CMK (cell line): ENCODE measurements at regions not wholly inside any gene's neighbourhood (a gene's known extent, or its start where the extent isn't known, plus 50 kb on each side); places are given as distances from the start of the nearest gene placed in this dataset.

Source experiments
- DNase-seq: peaks from one replicate; pipeline ENCODE4 v3.0.0-alpha.2; 2010; ENCODE audit warnings: low read depth

- no peak for DNase-seq
Measured at GRCh38 chr4:35952751-35953150, 291.6 kb downstream of the ARAP2 start.

DNA sequence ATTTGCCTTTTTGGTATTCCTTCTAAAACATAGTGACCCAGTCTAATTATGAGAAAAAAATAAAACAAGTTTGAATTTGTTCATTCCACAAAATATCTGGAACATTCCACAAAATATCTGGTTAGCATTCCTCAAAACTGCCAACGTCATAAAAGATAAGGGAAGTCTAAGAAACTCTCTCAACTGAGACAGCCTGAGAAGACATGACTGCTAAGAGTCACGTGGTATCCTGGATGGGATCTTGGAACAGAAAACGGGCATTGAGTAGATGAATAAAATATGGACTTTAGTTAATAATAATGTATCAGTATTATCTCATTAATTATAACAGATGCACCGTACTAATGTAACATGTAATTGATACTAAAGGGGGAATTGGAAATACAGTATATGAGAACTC is 280.9 kb downstream of the ARAP2 start:
- no peak for DNase-seq

DNA sequence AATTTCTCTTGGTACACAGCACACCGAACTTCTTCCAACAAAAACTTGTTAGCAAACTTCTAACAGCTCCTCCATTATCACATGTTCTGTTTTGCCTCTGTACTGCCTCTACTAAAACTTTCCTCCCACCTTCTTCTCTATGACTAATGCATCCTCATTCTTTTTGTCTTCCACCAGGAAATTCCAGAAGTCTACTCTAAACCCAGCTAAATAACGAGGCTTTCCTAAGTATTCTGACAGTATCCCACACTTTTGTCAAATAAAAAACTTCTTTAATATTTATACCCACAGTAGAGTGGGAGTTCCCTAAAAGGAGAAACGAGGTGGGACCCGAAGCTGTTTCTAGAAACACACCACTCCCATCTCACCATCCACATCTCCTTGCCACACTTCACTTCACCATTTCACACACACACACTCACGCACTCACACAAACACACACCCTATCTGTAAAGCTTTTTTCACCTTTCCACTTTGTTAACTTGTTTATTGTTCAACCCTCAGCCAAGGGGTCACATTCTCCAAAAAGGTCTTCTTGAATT is 280.3 kb downstream of the ARAP2 start:
- DNase-seq: no peak

DNA sequence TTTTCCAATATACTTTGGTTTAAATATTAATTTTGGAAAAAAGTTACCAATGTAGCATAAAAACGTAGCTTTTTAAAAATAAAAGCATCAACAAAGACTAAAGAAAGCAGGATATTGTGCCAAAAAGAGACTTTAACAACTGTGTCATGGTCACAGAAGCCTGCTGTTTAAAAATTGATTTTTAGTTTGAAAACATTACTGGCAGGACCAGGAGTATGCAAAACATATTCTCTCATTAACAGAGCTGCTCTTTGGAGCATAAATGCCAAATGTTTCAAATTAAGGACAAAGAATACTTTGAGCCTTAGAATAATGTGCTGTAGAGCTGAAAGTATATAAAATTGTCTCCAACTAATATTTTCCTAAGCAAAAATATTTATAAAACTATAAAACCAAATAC is 279.0 kb downstream of the ARAP2 start:
- no peak for DNase-seq

DNA sequence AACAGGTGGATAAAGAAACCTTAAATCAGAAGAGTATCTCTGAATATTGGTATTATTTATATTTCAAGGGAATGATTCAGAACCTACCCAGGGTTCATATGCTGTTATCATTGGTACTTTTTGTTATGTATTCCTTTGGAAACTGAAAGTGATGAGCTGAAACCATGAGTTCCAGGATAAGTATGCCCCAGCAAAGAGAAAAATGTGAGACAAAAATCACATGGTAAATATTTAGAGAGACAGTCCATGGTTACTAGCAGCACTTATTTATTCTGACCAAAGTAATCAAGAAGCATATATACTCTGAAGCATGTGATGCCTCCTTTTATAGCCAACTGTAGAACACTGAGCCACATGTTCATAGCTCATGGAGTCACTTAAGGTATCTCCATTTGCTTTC is 277.7 kb downstream of the ARAP2 start:
- no peak for DNase-seq

DNA sequence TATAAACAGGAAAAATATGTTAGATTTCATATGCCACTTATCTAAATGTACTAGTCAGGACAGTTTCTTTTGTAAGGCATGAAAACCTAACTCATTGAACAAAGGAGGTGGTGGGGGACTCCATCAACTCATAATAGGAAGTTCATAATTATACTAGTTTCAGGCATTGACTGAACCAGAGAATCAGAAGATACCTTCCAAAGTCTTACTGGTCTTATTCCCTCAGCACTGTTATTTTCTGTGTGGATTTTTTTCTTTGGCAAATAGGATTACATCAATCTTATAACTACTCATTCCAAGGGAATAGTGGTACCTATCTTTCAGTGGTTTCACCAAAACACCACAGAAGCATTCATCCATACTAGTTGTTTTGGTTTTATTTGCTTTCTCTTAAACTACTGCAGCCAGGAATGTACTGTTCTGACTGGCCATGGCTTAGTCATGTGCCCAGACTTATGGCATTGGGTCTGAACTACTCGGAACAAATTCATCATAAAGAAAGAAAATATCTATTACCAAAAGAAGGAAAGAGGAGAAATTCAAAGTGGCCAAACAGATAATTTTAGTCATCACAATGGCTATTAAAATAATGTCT is 273.9 kb downstream of the ARAP2 start:
- no peak for DNase-seq

DNA sequence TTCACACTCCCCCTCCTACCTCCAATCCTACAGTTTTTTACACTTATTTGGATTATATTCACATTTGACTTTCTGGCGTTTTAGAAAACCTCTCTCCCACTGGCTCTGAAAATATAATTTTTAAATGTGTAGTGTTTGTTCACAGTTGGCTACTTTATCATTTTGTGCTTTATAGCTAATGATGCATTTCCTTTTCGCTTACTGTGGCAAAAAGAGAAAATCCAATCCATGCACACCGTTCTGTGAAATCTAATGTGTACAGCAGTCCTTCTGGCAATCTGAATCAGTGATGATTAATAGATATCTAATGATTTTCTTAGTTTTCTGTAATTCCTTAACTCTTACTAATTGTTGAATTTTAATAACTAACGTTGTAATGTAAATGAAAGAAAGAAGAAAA is 271.5 kb downstream of the ARAP2 start:
- no peak for DNase-seq

- no peak for DNase-seq
Measured at GRCh38 chr4:35975617-35976355, 268.5 kb downstream of the ARAP2 start.

GRCh38 chr4:35978551-35978950 is 265.8 kb downstream of the ARAP2 start:
- no peak for DNase-seq

- DNase-seq: no peak
Measured at GRCh38 chr4:35982318-35982717, 262.0 kb downstream of the ARAP2 start.

DNA sequence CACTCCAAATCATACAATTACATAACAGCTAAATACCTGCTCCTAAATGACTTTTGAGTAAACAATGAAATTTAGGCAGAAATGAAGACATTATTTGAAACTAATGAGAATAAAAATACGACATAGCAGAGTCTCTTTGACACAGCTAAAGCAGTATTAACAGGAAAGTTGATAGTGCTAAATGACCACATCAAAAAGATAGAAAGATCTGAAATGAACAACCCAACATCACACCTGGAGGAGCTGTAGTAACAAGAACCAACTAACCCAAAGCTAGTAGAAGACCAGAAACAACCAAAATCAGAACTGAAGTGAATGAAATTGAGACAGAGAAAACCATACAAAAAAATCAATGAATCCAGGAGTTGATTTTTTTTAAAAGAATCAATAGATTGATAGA is 257.8 kb downstream of the ARAP2 start:
- no peak for DNase-seq

DNA sequence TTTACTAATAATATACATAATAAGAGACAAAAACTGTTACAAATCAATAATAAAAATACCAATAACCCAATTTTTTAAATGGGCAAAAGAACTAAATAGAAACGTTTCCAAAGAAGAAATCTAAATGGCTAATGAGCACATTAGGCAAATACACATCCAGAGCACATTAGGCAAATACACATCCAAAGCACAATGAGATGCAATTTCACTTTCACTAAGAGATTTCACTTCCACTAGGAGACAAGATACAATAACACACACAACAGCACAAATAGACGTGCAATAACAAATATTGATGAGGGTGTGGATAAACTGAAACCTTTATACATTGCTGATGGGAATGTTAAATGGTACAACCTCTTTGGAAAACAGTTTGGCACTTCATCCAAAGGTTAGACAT is 250.7 kb downstream of the ARAP2 start:
- DNase-seq: no peak

DNA sequence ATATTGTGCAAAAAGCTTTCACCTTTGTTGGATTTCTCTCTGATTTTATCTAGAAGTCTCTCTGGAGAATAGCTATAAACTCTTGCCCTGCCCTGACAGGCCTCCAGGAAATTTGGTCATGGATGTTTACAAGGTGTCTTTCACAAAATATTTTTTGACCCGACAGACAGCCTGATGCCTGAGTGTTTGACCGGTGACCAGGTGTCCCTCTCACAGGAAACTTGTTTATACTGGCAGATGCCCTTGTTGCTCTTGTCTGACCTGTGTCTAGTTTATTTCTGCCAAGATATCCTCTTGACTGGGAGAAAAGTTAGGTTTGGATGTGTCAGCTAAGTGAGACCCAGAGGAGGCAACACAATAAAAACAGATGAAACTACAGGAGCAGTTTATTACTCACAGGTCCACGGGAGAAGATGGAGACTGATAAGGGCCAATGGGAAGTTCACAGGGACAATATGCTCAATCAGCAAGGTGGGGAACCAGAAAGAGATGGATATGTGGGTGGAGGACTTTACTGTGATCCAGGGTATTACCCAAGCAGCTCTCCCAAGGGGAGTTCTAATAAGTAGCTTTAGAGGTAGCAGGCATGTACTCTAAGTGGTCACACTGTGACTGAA is 243.3 kb downstream of the ARAP2 start:
- no peak for DNase-seq

GRCh38 chr4:36003051-36003450 is 241.3 kb downstream of the ARAP2 start:
- no peak for DNase-seq

DNA sequence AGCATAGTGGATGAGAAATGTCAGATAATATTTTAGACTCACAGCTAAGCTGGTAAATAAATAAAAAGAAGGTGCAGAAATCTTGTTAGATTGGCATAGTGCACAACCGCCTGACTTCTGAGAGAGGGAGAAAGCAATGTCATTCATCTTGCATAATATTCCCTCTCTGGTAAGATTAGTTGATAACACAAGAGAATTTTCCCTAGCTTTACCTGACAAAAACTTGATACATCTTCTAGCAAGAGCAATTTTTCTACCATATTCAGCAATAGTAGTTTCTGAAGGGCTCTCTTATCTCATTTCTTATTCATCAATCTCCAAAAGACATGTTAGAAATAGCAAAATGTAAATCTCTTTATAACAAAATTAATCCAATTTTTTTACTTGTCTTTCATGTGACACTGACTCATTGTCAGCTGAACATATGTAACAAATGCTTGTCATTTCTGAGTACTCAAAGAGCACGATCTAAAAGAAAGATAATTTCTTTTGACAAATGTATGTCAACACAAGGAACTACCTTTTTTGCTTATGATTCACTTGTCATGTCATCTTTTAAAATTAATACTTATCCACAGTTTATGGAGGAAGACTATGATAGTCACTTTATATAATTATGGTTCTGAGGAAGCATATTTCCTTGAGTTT is 240.0 kb downstream of the ARAP2 start:
- no peak for DNase-seq

GRCh38 chr4:36006226-36006625 is 238.1 kb downstream of the ARAP2 start:
- no peak for DNase-seq

GRCh38 chr4:36010397-36010929 is 233.9 kb downstream of the ARAP2 start:
- no peak for DNase-seq

DNA sequence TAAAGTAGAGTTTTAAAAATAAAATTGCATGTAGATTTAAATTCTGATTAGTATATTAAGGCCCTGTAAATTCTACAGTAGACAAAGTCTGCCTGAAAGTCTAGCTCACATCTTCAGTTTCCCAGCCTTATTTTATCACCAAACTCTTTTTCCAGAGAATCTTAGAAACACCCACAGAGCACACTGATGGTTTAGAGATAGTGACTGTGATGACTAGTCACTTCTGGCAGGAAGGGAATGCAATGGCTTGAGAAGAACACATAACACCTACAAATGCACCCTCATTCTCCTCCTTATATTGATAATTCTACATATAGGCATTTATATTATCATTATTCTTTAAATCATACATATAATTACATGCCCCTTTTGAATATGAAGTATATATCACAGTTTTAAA is 232.9 kb downstream of the ARAP2 start:
- DNase-seq: no peak

DNA sequence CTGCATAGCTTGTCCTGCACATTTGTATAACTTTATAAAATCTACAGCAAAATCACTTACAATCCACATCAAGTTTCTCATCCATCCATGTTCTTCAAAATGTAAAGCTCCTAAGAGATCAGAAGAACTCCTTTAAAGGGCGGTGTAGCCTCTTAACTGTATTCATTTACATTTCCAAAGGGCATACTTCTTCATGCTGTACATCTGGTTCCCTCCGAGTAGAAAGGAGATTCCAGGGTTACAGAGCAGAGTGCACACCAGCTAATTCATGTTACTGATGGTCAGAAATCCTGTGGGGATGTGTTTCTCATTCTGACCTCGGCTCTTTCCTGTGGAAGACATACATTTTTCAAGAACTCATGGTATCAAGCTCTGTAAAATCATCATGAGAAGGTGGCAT is 231.8 kb downstream of the ARAP2 start:
- no peak for DNase-seq

DNA sequence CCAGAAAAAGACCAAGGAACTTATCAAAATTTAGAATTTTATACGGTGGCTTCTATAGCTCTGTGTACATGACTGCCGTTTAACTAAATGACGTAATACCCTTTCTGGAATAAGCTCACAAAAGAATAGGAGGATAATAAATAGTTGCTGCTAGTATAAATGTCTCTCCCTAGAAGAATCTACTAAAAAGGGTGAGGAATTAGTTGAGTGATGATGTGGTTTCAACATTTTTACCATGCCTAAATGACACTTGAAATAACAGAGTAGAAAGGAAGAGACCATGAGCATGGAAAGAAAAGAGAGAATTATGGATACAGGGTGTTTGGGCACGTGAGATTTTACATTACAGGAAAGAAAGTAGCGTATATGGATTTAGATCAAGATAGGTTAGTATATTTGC is 231.1 kb downstream of the ARAP2 start:
- DNase-seq: no peak
